HUES48 (cell line): ENCODE measurements at regions not wholly inside any gene's neighbourhood (a gene's known extent, or its start where the extent isn't known, plus 50 kb on each side); places are given as distances from the start of the nearest gene placed in this dataset.

Source experiments
- H3K27ac ChIP-seq: one replicate; pipeline ENCODE4 v1.7.0; 2013; ENCODE audit warnings: low read depth, low read length, inconsistent platforms
- H3K27me3 ChIP-seq: 2 replicates; pipeline ENCODE4 v1.6.1; 2013; ENCODE audit warnings: mild to moderate bottlenecking, low read length; ENCODE audit not compliant: control insufficient read depth, insufficient read depth
- H3K36me3 ChIP-seq: 2 replicates; pipeline ENCODE4 v1.6.1; 2013; ENCODE audit warnings: low read length; ENCODE audit not compliant: control insufficient read depth, insufficient read depth
- H3K4me1 ChIP-seq: 2 replicates; pipeline ENCODE4 v1.6.1; 2013; ENCODE audit warnings: mild to moderate bottlenecking, low read length; ENCODE audit not compliant: control insufficient read depth, insufficient read depth
- H3K4me3 ChIP-seq: 2 replicates; pipeline ENCODE4 v1.5.1; 2013; ENCODE audit warnings: mild to moderate bottlenecking, low read depth, low read length
- H3K9ac ChIP-seq: 2 replicates; pipeline ENCODE4 v1.6.1; 2013; ENCODE audit warnings: mild to moderate bottlenecking, low read depth, low read length, moderate library complexity
- H3K9me3 ChIP-seq: 2 replicates; pipeline ENCODE4 v1.6.1; 2013; ENCODE audit warnings: low read length; ENCODE audit not compliant: control insufficient read depth, insufficient read depth

GRCh38 chr6:22668307-22668706 is 98.9 kb downstream of the HDGFL1 start:
- Histone ChIP-seq H3K27ac (no peak overlapping the region), H3K9ac (no peak overlapping the region), H3K36me3 (no peaks in the 10 kb centered on the region), H3K4me1 (no peaks in the 10 kb centered on the region), H3K27me3 (no peaks in the 10 kb centered on the region), H3K9me3 (no peaks in the 10 kb centered on the region), H3K4me3 (no peak overlapping the region)

GRCh38 chr6:22668717-22669116 is 99.4 kb downstream of the HDGFL1 start:
- Histone ChIP-seq H3K9me3 (no peaks in the 10 kb centered on the region), H3K36me3 (no peaks in the 10 kb centered on the region), H3K27me3 (no peaks in the 10 kb centered on the region), H3K9ac (no peak overlapping the region), H3K4me1 (no peaks in the 10 kb centered on the region), H3K27ac (no peak overlapping the region), H3K4me3 (no peak overlapping the region)

- Histone ChIP-seq H3K4me1 (no peaks in the 10 kb centered on the region), H3K4me3 (no peak overlapping the region), H3K9ac (no peak overlapping the region), H3K27me3 (no peaks in the 10 kb centered on the region), H3K9me3 (no peaks in the 10 kb centered on the region), H3K36me3 (no peaks in the 10 kb centered on the region), H3K27ac (no peak overlapping the region)
Observed at GRCh38 chr6:22670605-22671004, 101.2 kb downstream of the HDGFL1 start.

- Histone ChIP-seq H3K36me3 (no peaks in the 10 kb centered on the region), H3K9ac (no peak overlapping the region), H3K4me1 (no peaks in the 10 kb centered on the region), H3K27me3 (no peaks in the 10 kb centered on the region), H3K4me3 (no peak overlapping the region), H3K27ac (no peak overlapping the region), H3K9me3 (no peaks in the 10 kb centered on the region)
Observed at GRCh38 chr6:22673474-22673873, 104.1 kb downstream of the HDGFL1 start.

- Histone ChIP-seq H3K27ac (no peak overlapping the region), H3K4me3 (no peak overlapping the region), H3K36me3 (no peaks in the 10 kb centered on the region), H3K9me3 (no peaks in the 10 kb centered on the region), H3K27me3 (no peaks in the 10 kb centered on the region), H3K4me1 (no peaks in the 10 kb centered on the region), H3K9ac (no peak overlapping the region)
Observed at GRCh38 chr6:22680950-22681349, 111.6 kb downstream of the HDGFL1 start.

- Histone ChIP-seq H3K4me3 (no peak overlapping the region), H3K9ac (no peak overlapping the region), H3K27ac (no peak overlapping the region), H3K36me3 (no peaks in the 10 kb centered on the region), H3K4me1 (no peaks in the 10 kb centered on the region), H3K27me3 (no peaks in the 10 kb centered on the region), H3K9me3 (no peaks in the 10 kb centered on the region)
Observed at GRCh38 chr6:22681761-22682160, 112.4 kb downstream of the HDGFL1 start.

GRCh38 chr6:22682979-22683378 is 113.6 kb downstream of the HDGFL1 start:
- no peaks in the 10 kb centered on the region for H3K36me3 ChIP-seq
- H3K9ac ChIP-seq = no peak overlapping the region
- H3K4me3 ChIP-seq = no peak overlapping the region
- H3K27me3 ChIP-seq = no peaks in the 10 kb centered on the region
- no peaks in the 10 kb centered on the region for H3K9me3 ChIP-seq
- H3K27ac ChIP-seq = no peak overlapping the region
- H3K4me1 ChIP-seq = no peaks in the 10 kb centered on the region

GRCh38 chr6:22690446-22690845 is 121.1 kb downstream of the HDGFL1 start:
- Histone ChIP-seq H3K4me1 (no peaks in the 10 kb centered on the region), H3K27me3 (no peaks in the 10 kb centered on the region), H3K9me3 (no peaks in the 10 kb centered on the region), H3K4me3 (no peak overlapping the region), H3K9ac (no peak overlapping the region), H3K27ac (no peak overlapping the region), H3K36me3 (no peaks in the 10 kb centered on the region)

GRCh38 chr6:22694092-22694724 is 124.8 kb downstream of the HDGFL1 start:
- Histone ChIP-seq H3K9me3 (no peaks in the 10 kb centered on the region), H3K27ac (no peak overlapping the region), H3K36me3 (no peaks in the 10 kb centered on the region), H3K4me3 (no peak overlapping the region), H3K27me3 (no peaks in the 10 kb centered on the region), H3K9ac (no peak overlapping the region), H3K4me1 (peaks cover 4% of the 10 kb centered on the region)

GRCh38 chr6:22696481-22696880 is 127.1 kb downstream of the HDGFL1 start:
- Histone ChIP-seq H3K27ac (no peak overlapping the region), H3K9ac (no peak overlapping the region), H3K4me1 (peaks cover 5% of the 10 kb centered on the region), H3K36me3 (no peaks in the 10 kb centered on the region), H3K27me3 (no peaks in the 10 kb centered on the region), H3K9me3 (no peaks in the 10 kb centered on the region), H3K4me3 (no peak overlapping the region)

GRCh38 chr6:22697306-22697705 is 127.9 kb downstream of the HDGFL1 start:
- Histone ChIP-seq H3K4me1 (peaks cover 5% of the 10 kb centered on the region), H3K4me3 (no peak overlapping the region), H3K36me3 (no peaks in the 10 kb centered on the region), H3K9me3 (no peaks in the 10 kb centered on the region), H3K27ac (no peak overlapping the region), H3K9ac (no peak overlapping the region), H3K27me3 (no peaks in the 10 kb centered on the region)

- Histone ChIP-seq H3K9ac (no peak overlapping the region), H3K4me3 (no peak overlapping the region), H3K9me3 (no peaks in the 10 kb centered on the region), H3K27me3 (no peaks in the 10 kb centered on the region), H3K36me3 (no peaks in the 10 kb centered on the region), H3K27ac (peak overlapping the region; percentile 22), H3K4me1 (peaks cover 5% of the 10 kb centered on the region)
Observed at GRCh38 chr6:22699151-22699550, 129.8 kb downstream of the HDGFL1 start.
